Stomach (tissue), 8 donors: ENCODE measurements at regions not wholly inside any gene's neighbourhood (a gene's known extent, or its start where the extent isn't known, plus 50 kb on each side); places are given as distances from the start of the nearest gene placed in this dataset.

Experiments
- DNase-seq, 2 donors: peaks; one replicate each; pipeline versions ENCODE4 v3.0.0 to v3.0.0-alpha.2; 2013 to 2019
- H3K27ac ChIP-seq, 5 donors: fragments of 200-600 bp in 4 of 5; sonication (generic) in 4 of 5; one replicate each; pipeline ENCODE4 v1.5.1; 2013 to 2019; ENCODE audit warnings: mild to moderate bottlenecking in 1 of 5, moderate library complexity in 1 of 5
- H3K27me3 ChIP-seq, 3 donors: fragments of 200-600 bp; sonication (generic); one replicate each; pipeline ENCODE4 v1.5.1; 2017 to 2019; ENCODE audit warnings: mixed run types in 1 of 3
- H3K36me3 ChIP-seq, 4 donors: fragments of 200-600 bp; sonication (generic); 1 replicate in 3 of 4; 2 replicates in 1 of 4; pipeline ENCODE4 v1.5.1; 2016 to 2019
- H3K4me1 ChIP-seq, 4 donors: fragments of 200-600 bp; sonication (generic); one replicate each; pipeline ENCODE4 v1.5.1; 2016 to 2019
- H3K4me3 ChIP-seq, 4 donors: fragments of 200-600 bp; sonication (generic) in 3 of 4; one replicate each; pipeline ENCODE4 v1.5.1; 2016 to 2019; ENCODE audit warnings: mild to moderate bottlenecking in 1 of 4
- H3K9me3 ChIP-seq, 4 donors: fragments of 200-600 bp; sonication (generic); one replicate each; pipeline ENCODE4 v1.5.1; 2016 to 2019
- CTCF ChIP-seq, 7 experiments: fragments of 450-650 bp in 4 of 7; fragments of 200-600 bp in 3 of 7; sonication (generic) in 3 of 7; IDR thresholded peaks; one replicate each; pipeline ENCODE4 v1.5.1; 2016 to 2019; ENCODE audit warnings: antibody characterized with exemption in 7 of 7, control low read depth in 2 of 7, mild to moderate bottlenecking in 1 of 7
- EP300 ChIP-seq: sonication (generic); formaldehyde crosslinking; IDR thresholded peaks from one replicate; pipeline ENCODE4 v1.6.1; 2017; ENCODE audit warnings: antibody characterized with exemption
- POLR2A ChIP-seq, 4 donors: fragments of 450-650 bp; IDR thresholded peaks; one replicate each; pipeline ENCODE4 v1.6.1; 2016; ENCODE audit warnings: antibody characterized with exemption in 4 of 4, control low read depth in 2 of 4, mild to moderate bottlenecking in 1 of 4, moderate library complexity in 1 of 4
- POLR2AphosphoS5 ChIP-seq, 3 donors: sonication (generic); formaldehyde crosslinking; IDR thresholded peaks; one replicate each; pipeline ENCODE4 v1.6.1; 2016; ENCODE audit warnings: antibody characterized with exemption in 3 of 3
- WGBS, 5 donors: extraction: QIAGEN DNeasy Blood & Tissue Kit in 3 of 5; methylation state at CpG; one replicate each; pipeline versions ENCODE4 v1.1.5 to v1.1.7; 2013 to 2018; 5-methylcytosine and 5-hydroxymethylcytosine counted together
- intact Hi-C: fragments of 100-400 bp; cut with DNase I; formaldehyde crosslinking; loops from one replicate; pipeline ENCODE4 v1.15.1; 2023; ENCODE audit warnings: low total_unique reads
- donor health status: healthy with polysubstance abuse.
- donor health status: Bipolar disorder and iron deficiency.
- donor health status: healthy.

DNA sequence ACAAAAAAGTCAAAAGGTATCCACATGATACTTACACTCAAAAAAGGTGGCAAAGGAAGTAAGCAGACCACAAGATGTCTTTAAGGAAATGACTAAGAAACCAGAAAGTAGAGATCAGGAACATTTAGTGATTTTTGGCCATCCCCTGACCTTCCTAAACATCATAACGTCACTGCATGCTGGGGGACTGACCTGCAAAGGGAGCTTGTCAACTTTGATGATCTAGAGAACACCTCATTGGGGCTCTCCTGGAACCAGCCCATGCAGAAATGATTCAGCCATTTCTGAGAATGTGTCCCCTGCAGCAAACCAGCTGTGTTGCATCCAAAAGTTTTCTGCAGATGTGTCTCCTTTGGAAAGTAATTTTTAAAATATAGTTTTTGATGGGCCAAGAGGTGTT is 152.2 kb upstream of the RASSF8 start:
- WGBS, 5 donors = 19 to 52% (median 41%) methylated on average over 1 of the region's 1 CpG
- DNase-seq = no peak
- Histone ChIP-seq H3K27me3 (no peaks in the 10 kb centered on the region), H3K36me3 (no peaks in the 10 kb centered on the region), H3K9me3 (no peaks in the 10 kb centered on the region), H3K27ac (no peak overlapping the region), H3K4me1 (peaks cover 0 to 4% (median 0%) of the 10 kb centered on the region in 4 donors), H3K4me3 (no peak overlapping the region)
- intact Hi-C loops = no loop called here
- TF ChIP-seq CTCF (IDR thresholded peaks at IDR 0.05) (no peak), POLR2A (IDR thresholded peaks at IDR 0.05) (no peak), EP300 (no peak), POLR2AphosphoS5 (IDR thresholded peaks at IDR 0.05) (no peak)

- intact Hi-C loops = no loop called here
- H3K4me3 ChIP-seq = no peak overlapping the region
- no peaks in the 10 kb centered on the region for H3K9me3 ChIP-seq
- H3K27ac ChIP-seq = no peak overlapping the region
- no peaks in the 10 kb centered on the region for H3K4me1 ChIP-seq
- H3K27me3 ChIP-seq = no peaks in the 10 kb centered on the region
- H3K36me3 ChIP-seq = no peaks in the 10 kb centered on the region
- no peak for TF ChIP-seq POLR2A (IDR thresholded peaks at IDR 0.05)
- no peak for TF ChIP-seq POLR2AphosphoS5 (IDR thresholded peaks at IDR 0.05)
- TF ChIP-seq CTCF (IDR thresholded peaks at IDR 0.05) = no peak
- no peak for TF ChIP-seq EP300
- no peak for DNase-seq
Measured at GRCh38 chr12:25808604-25809003, 149.9 kb upstream of the RASSF8 start.

DNA sequence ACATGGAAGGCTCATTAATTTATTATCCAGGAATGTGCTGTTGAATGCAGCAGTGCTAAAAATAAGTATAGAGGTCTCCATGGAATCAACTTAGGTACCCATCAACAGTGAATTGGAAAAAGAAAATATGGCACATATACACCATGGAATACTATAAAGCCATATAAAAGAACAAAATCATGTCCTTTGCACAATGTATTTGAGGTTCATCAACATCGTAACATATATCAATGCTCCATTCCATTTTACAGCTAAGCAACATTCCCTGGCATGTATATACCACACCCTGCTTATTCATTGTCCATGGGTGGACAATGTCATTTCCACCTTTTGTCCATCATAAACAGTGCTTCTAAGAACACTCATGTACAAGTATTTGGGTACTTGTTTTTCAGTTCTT is 147.8 kb upstream of the RASSF8 start:
- Histone ChIP-seq H3K36me3 (no peaks in the 10 kb centered on the region), H3K9me3 (no peaks in the 10 kb centered on the region), H3K27me3 (no peaks in the 10 kb centered on the region), H3K27ac (no peak overlapping the region), H3K4me1 (no peaks in the 10 kb centered on the region), H3K4me3 (no peak overlapping the region)
- TF ChIP-seq CTCF (IDR thresholded peaks at IDR 0.05) (no peak), EP300 (no peak)
- intact Hi-C loops = no loop called here
- 88 to 100% (median 91%) methylated on average over 1 of the region's 1 CpG for WGBS, 5 donors
- DNase-seq = no peak

DNA sequence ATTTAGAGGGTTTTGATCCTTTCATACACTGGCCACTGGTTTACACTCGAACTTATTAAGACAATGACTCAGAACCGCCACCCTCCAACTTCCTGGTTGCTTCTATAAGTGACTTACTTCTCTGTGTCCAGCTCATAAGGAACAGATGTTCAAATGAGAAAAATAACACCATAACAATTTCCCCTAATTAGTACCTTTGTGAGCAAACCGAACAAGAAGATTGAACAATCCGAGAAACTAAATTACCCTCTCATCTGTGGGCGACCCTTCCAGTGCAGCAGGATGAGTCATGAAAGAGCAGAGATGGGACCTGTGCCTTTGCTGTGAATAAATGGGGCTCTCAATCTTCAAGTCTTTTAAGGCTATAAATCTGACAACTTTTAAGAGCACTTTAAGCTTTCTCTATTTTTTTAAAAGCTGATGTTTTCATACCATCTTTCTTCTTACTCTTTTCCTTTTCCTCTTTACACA is 146.8 kb upstream of the RASSF8 start:
- no peaks in the 10 kb centered on the region for H3K4me1 ChIP-seq
- H3K36me3 ChIP-seq = no peaks in the 10 kb centered on the region
- H3K4me3 ChIP-seq = no peak overlapping the region
- no peaks in the 10 kb centered on the region for H3K9me3 ChIP-seq
- WGBS, 5 donors = 72 to 79% (median 74%) methylated on average over 5 of the region's 5 CpGs
- no peak for DNase-seq
- no peak for TF ChIP-seq EP300
- TF ChIP-seq POLR2A (IDR thresholded peaks at IDR 0.05) = no peak
- TF ChIP-seq CTCF (IDR thresholded peaks at IDR 0.05) = no peak
- TF ChIP-seq POLR2AphosphoS5 (IDR thresholded peaks at IDR 0.05) = no peak
- intact Hi-C loops = no loop called here
- no peaks in the 10 kb centered on the region for H3K27me3 ChIP-seq
- no peak overlapping the region for H3K27ac ChIP-seq
